Transverse colon (tissue), 3 donors: ENCODE measurements at regions not wholly inside any gene's neighbourhood (a gene's known extent, or its start where the extent isn't known, plus 50 kb on each side); places are given as distances from the start of the nearest gene placed in this dataset.
"Not testable (repeated sequence)": the region's sequence is repeated elsewhere in the genome, so short reads cannot be mapped to it uniquely, and the experiment has no call there.

Experiments used
- POLR2A ChIP-seq: fragments of 450-650 bp; IDR thresholded peaks from one replicate; pipeline ENCODE4 v1.6.1; 2016; ENCODE audit warnings: antibody characterized with exemption, mild to moderate bottlenecking, moderate library complexity
- TF ChIP-seq, protein P1 (sequence below), 5 experiments: fragments of 200-600 bp in 3 of 5; fragments of 450-650 bp in 2 of 5; sonication (generic) in 3 of 5; IDR thresholded peaks; 1 replicate in 2 of 5; 2 replicates in 3 of 5; pipeline ENCODE4 v1.5.1; 2016 to 2017; ENCODE audit warnings: antibody characterized with exemption in 5 of 5, inconsistent platforms in 3 of 5, mild to moderate bottlenecking in 2 of 5, moderate library complexity in 1 of 5

DNA sequence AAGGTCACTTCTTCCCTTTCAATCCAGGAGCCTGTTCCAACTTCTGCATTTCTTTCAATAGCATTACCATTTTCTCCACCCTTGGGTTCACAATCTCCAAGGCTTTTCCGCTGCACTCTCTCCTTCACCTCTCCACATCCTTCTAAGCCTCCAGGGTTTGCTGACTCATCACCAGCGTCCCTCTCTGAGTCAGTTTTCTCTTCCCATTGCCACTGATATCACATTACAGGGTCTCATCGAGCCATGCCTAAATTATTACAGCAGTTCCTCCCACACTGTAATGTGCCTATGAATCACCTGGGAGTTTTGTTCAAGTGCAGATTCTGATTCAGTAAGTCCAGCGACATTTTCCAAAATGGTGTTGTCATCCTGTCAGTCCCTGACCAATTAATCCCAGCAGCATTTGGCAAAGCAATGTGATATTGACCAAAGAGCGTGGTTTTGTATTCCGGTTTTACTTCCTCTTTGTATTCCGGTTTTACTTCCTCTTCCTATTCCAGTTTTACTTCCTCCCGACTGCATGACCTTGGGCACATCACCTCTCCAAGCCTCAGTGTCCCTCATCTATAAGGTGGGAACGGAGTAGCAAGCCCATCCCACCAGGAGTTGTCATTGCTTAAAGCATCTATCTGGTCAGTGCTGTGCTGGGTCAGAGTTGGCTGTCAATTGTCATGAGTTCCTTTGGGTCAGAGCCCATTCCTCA, 208.3 kb upstream of the NBPF12 start:
- not testable (repeated sequence) for TF ChIP-seq POLR2A
- TF ChIP-seq, protein P1, sequence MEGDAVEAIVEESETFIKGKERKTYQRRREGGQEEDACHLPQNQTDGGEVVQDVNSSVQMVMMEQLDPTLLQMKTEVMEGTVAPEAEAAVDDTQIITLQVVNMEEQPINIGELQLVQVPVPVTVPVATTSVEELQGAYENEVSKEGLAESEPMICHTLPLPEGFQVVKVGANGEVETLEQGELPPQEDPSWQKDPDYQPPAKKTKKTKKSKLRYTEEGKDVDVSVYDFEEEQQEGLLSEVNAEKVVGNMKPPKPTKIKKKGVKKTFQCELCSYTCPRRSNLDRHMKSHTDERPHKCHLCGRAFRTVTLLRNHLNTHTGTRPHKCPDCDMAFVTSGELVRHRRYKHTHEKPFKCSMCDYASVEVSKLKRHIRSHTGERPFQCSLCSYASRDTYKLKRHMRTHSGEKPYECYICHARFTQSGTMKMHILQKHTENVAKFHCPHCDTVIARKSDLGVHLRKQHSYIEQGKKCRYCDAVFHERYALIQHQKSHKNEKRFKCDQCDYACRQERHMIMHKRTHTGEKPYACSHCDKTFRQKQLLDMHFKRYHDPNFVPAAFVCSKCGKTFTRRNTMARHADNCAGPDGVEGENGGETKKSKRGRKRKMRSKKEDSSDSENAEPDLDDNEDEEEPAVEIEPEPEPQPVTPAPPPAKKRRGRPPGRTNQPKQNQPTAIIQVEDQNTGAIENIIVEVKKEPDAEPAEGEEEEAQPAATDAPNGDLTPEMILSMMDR (IDR thresholded peaks at IDR 0.05) = not testable (repeated sequence)
